ENCODE measurements at regions not wholly inside any gene's neighbourhood (a gene's known extent, or its start where the extent isn't known, plus 50 kb on each side); places are given as distances from the start of the nearest gene placed in this dataset.

GRCh38 chr7:25777969-25778708 is 373.9 kb upstream of the NFE2L3 start:
- TF ChIP-seq CTCF (IDR thresholded peaks at IDR 0.05) = no peak
- no peak for TF ChIP-seq POLR2A (IDR thresholded peaks at IDR 0.05)
